ENCODE measurements at regions not wholly inside any gene's neighbourhood (a gene's known extent, or its start where the extent isn't known, plus 50 kb on each side); places are given as distances from the start of the nearest gene placed in this dataset.

DNA sequence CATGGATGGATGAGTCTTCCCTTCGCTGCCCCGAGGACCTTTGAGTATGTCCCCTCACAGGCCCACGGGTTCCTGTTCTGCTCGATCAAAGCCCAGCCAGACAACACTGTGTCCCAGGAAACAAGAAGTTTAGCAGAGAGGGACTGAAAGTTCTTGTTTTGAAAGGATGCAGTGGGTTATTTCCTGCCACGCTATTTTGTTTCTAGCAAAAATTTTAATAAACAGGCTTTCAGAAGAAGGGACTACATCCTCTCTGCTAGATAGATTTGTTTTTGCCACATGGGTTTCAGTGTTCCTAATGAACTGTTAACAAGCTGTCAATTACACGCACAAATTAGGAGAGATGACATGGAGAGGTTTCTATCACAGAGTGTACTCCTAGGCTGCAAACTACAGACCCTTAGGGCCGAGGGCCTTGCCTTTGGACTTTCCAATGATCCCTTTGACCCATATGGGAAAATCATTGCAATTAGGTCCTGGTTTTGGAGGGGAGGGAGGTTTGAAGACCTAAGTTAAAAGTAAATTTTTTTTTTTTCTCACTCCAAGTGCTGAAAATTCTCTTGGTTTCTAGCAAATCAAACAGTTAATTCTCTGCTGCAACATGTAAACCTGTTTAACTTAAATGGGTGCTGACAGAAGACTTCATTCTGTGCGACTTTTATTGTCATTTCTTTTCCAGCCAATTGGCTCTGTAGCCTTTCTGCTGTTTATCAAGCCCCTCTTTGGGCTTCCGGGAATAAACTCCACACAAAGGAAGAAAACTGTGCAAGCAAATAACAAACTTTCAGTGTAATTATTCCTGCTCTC is 81.4 kb downstream of the RCN1 start:
- TF ChIP-seq CTCF (conservative IDR thresholded peaks at IDR 0.05; ENCODE audit: low read length) (no peak), EZH2phosphoT487 (IDR thresholded peaks at IDR 0.05; ENCODE audit: borderline replicate concordance) (no peak)
